ENCODE measurements at regions not wholly inside any gene's neighbourhood (a gene's known extent, or its start where the extent isn't known, plus 50 kb on each side); places are given as distances from the start of the nearest gene placed in this dataset.

- no peak for DNase-seq (ENCODE audit: low read depth)
- no peak for TF ChIP-seq CTCF (IDR thresholded peaks at IDR 0.05; ENCODE audit: low read depth, low read length, missing control alignments)
- H3K4me3 ChIP-seq (ENCODE audit: low read depth, low read length), result no peak overlapping the region
Measured at GRCh38 chr2:168392024-168392423, 64.0 kb upstream of the CERS6 start.

- no peak for TF ChIP-seq CTCF (IDR thresholded peaks at IDR 0.05; ENCODE audit: low read depth, low read length, missing control alignments)
- no peak for DNase-seq (ENCODE audit: low read depth)
- no peak overlapping the region for H3K4me3 ChIP-seq (ENCODE audit: low read depth, low read length)
Measured at GRCh38 chr2:168392797-168393196, 63.3 kb upstream of the CERS6 start.

DNA sequence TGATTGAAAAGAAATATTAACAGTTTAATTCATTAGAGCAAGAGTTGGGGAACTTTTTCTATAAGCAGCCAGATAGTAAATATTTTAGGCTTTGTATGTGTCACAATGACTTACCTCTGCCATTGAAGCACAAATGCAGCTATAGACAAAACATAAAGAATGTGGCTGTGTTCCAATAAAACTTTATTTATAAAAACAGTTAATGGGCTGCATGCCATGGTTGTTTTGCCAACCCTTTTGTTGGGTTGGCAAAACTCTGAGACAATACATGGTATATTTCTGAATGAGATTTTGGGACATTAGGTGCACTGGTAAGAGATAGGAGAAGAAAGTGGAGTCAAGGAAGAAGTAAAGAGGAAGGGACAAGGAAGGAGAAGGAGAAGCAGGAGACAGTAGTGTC is 61.8 kb upstream of the CERS6 start:
- no peak for TF ChIP-seq CTCF (IDR thresholded peaks at IDR 0.05; ENCODE audit: low read depth, low read length, missing control alignments)
- DNase-seq (ENCODE audit: low read depth), result no peak
- H3K4me3 ChIP-seq (ENCODE audit: low read depth, low read length), result no peak overlapping the region

GRCh38 chr2:168396131-168396530 is 59.9 kb upstream of the CERS6 start:
- H3K4me3 ChIP-seq (ENCODE audit: low read depth, low read length), result no peak overlapping the region
- no peak for TF ChIP-seq CTCF (IDR thresholded peaks at IDR 0.05; ENCODE audit: low read depth, low read length, missing control alignments)
- no peak for DNase-seq (ENCODE audit: low read depth)

- TF ChIP-seq CTCF (IDR thresholded peaks at IDR 0.05; ENCODE audit: low read depth, low read length, missing control alignments), result no peak
- no peak overlapping the region for H3K4me3 ChIP-seq (ENCODE audit: low read depth, low read length)
- no peak for DNase-seq (ENCODE audit: low read depth)
Measured at GRCh38 chr2:168397629-168398028, 58.4 kb upstream of the CERS6 start.

DNA sequence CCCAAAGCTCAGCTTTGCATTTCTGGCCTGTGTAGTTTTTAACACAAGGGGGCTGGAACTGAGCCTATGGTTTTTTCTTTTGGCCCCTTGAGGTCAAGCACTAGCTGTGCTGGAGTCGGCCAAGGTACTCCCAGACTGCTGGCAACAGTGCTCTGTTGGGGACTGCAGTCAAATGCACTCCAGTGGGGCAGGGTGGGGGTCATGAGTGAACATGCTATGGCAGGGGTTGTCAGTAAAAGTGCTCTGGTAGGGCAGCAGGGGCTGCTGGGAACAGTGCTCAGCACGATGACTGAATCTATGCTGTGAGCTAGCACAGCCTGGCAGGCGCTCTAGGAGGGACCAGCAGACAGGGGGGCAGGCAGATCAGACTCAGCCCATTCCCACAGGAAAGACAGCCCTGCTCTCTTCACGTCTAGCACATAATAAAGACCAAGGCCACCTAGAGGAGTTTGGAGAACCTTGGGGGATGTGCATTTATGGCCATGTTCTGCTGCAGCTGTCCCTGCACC is 55.0 kb upstream of the CERS6 start:
- H3K4me3 ChIP-seq (ENCODE audit: low read depth, low read length), result no peak overlapping the region
- TF ChIP-seq CTCF (IDR thresholded peaks at IDR 0.05; ENCODE audit: low read depth, low read length, missing control alignments), result no peak

GRCh38 chr2:168401771-168402170 is 54.3 kb upstream of the CERS6 start:
- no peak for TF ChIP-seq CTCF (IDR thresholded peaks at IDR 0.05; ENCODE audit: low read depth, low read length, missing control alignments)
- H3K4me3 ChIP-seq (ENCODE audit: low read depth, low read length), result no peak overlapping the region
- DNase-seq (ENCODE audit: low read depth), result no peak

More for the DNA sequence above, 55.0 kb upstream of the CERS6 start:
- DNase-seq (ENCODE audit: low read depth), result no peak
